ENCODE measurements at regions not wholly inside any gene's neighbourhood (a gene's known extent, or its start where the extent isn't known, plus 50 kb on each side); places are given as distances from the start of the nearest gene placed in this dataset.

GRCh38 chr20:62534526-62535221 lies 58.9 kb upstream of the GATA5 start:
- TF ChIP-seq CTCF (IDR thresholded peaks at IDR 0.05) (no peak), POLR2A (IDR thresholded peaks at IDR 0.05) (no peak), EP300 (IDR thresholded peaks at IDR 0.05) (no peak), POLR2AphosphoS5 (IDR thresholded peaks at IDR 0.05) (no peak)
